Breast epithelium (tissue), 4 donors: ENCODE measurements at regions not wholly inside any gene's neighbourhood (a gene's known extent, or its start where the extent isn't known, plus 50 kb on each side); places are given as distances from the start of the nearest gene placed in this dataset.

ENCODE experiments used
- DNase-seq, 2 donors: peaks; one replicate each; pipeline ENCODE4 v3.0.0-alpha.2; 2019; ENCODE audit warnings: low spot score in 2 of 2
- H3K27ac ChIP-seq, 2 donors: fragments of 200-600 bp; sonication (generic) in 1 of 2; one replicate each; pipeline ENCODE4 v1.5.1; 2016 to 2019; ENCODE audit warnings: mild to moderate bottlenecking in 1 of 2
- H3K27me3 ChIP-seq, 2 donors: fragments of 200-600 bp; sonication (generic) in 1 of 2; one replicate each; pipeline versions ENCODE4 v1.5.1 to v1.6.0; 2017 to 2019; ENCODE audit warnings: control low read depth in 1 of 2, mild to moderate bottlenecking in 1 of 2
- H3K36me3 ChIP-seq: fragments of 200-600 bp; one replicate; pipeline ENCODE4 v1.5.1; 2019
- H3K4me1 ChIP-seq, 2 donors: fragments of 200-600 bp; sonication (generic); one replicate each; pipeline ENCODE4 v1.5.1; 2016 to 2019; ENCODE audit warnings: control low read depth in 1 of 2
- H3K4me3 ChIP-seq, 3 donors: fragments of 200-600 bp; sonication (generic); 1 replicate in 2 of 3; 2 replicates in 1 of 3; pipeline ENCODE4 v1.5.1; 2016 to 2019; ENCODE audit warnings: mild to moderate bottlenecking in 3 of 3, moderate library complexity in 2 of 3
- H3K9me3 ChIP-seq, 2 donors: fragments of 200-600 bp; sonication (generic) in 1 of 2; one replicate each; pipeline ENCODE4 v1.5.1; 2016 to 2019; ENCODE audit warnings: control low read depth in 1 of 2
- CTCF ChIP-seq, 3 donors: fragments of 450-650 bp; IDR thresholded peaks; one replicate each; pipeline ENCODE4 v1.5.1; 2016 to 2017; ENCODE audit warnings: antibody characterized with exemption in 3 of 3, mild to moderate bottlenecking in 3 of 3, moderate library complexity in 3 of 3
- POLR2A ChIP-seq: fragments of 450-650 bp; IDR thresholded peaks from one replicate; pipeline ENCODE4 v1.6.1; 2016; ENCODE audit warnings: antibody characterized with exemption, mild to moderate bottlenecking, moderate library complexity
- POLR2AphosphoS5 ChIP-seq, 3 donors: sonication (generic); formaldehyde crosslinking; IDR thresholded peaks; one replicate each; pipeline ENCODE4 v1.6.1; 2017; ENCODE audit warnings: antibody characterized with exemption in 3 of 3
- intact Hi-C: fragments of 100-400 bp; cut with DNase I; formaldehyde crosslinking; loops from one replicate; pipeline ENCODE4 v1.15.1; 2023; ENCODE audit warnings: low total_unique reads

- DNase-seq, result no peak
- Histone ChIP-seq H3K27ac (no peak overlapping the region), H3K27me3 (no peaks in the 10 kb centered on the region), H3K36me3 (no peaks in the 10 kb centered on the region), H3K9me3 (no peaks in the 10 kb centered on the region), H3K4me1 (no peaks in the 10 kb centered on the region), H3K4me3 (no peak overlapping the region)
- intact Hi-C loops, result no loop called here
- TF ChIP-seq POLR2A (no peak), CTCF (IDR thresholded peaks at IDR 0.05) (no peak), POLR2AphosphoS5 (IDR thresholded peaks at IDR 0.05) (no peak)
These were observed 56.1 kb downstream of the BTG1 start for GRCh38 chr12:92089559-92089958.

DNA sequence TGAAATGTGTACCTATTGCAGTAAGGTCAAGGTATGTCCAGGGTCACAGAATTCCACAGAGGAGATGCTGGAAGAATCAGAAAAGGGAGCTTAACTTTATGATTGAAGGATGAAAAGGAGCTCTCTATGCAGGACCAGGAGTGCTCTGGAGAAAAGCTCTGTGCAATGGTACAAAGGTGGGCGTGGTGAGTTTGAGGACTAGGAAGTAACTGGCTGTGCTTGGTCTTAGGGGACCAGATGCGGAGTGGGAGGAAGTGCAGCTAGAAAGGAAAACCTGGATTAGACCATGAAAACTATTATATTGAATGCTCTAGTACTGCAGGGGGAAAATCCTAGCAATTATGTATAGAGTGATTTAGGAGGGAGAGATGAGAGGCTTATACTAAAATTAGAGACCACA is 56.8 kb downstream of the BTG1 start:
- Histone ChIP-seq H3K9me3 (no peaks in the 10 kb centered on the region), H3K27ac (no peak overlapping the region), H3K27me3 (no peaks in the 10 kb centered on the region), H3K4me3 (no peak overlapping the region), H3K36me3 (no peaks in the 10 kb centered on the region), H3K4me1 (no peaks in the 10 kb centered on the region)
- DNase-seq, result no peak
- intact Hi-C loops, result no loop called here
- TF ChIP-seq POLR2A, result no peak
- no peak for TF ChIP-seq POLR2AphosphoS5 (IDR thresholded peaks at IDR 0.05)
- no peak for TF ChIP-seq CTCF (IDR thresholded peaks at IDR 0.05)

DNA sequence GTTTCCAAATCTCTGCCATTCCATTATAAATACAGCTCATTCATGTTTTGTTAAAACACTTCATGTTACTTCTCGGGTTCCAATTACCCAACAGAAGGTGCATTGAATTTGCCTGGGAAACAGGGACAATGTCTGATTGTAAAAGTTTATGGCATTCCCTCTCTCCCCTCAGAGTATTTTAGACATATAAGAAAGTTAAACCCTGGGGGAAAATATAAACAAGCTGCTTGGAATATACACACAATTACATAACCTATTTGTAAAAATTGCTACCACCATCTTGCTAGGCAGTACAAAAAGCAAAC is 60.0 kb downstream of the BTG1 start:
- Histone ChIP-seq H3K4me3 (no peak overlapping the region), H3K36me3 (no peaks in the 10 kb centered on the region), H3K27ac (no peak overlapping the region), H3K9me3 (no peaks in the 10 kb centered on the region), H3K4me1 (no peaks in the 10 kb centered on the region), H3K27me3 (no peaks in the 10 kb centered on the region)
- no peak for DNase-seq
- TF ChIP-seq POLR2A (no peak), POLR2AphosphoS5 (IDR thresholded peaks at IDR 0.05) (no peak), CTCF (IDR thresholded peaks at IDR 0.05) (no peak)
- intact Hi-C loops, result no loop called here

- DNase-seq, result no peak
These were observed 60.5 kb downstream of the BTG1 start for GRCh38 chr12:92085040-92085735.

GRCh38 chr12:92080911-92081285 is 64.7 kb downstream of the BTG1 start:
- DNase-seq, result no peak
- H3K36me3 ChIP-seq, result no peaks in the 10 kb centered on the region
- intact Hi-C loops, result no loop called here
- peak overlapping the region; percentile 39 to 67 for H3K27ac ChIP-seq
- H3K9me3 ChIP-seq, result no peaks in the 10 kb centered on the region
- no peaks in the 10 kb centered on the region for H3K27me3 ChIP-seq
- no peak overlapping the region for H3K4me3 ChIP-seq
- TF ChIP-seq POLR2AphosphoS5 (IDR thresholded peaks at IDR 0.05) (no peak), CTCF (IDR thresholded peaks at IDR 0.05) (no peak), POLR2A (no peak)
- H3K4me1 ChIP-seq, result no peaks in the 10 kb centered on the region

More at GRCh38 chr12:92085040-92085735, 60.5 kb downstream of the BTG1 start:
- H3K4me1 ChIP-seq, result no peaks in the 10 kb centered on the region
- intact Hi-C loops, result no loop called here
- no peaks in the 10 kb centered on the region for H3K36me3 ChIP-seq
- H3K9me3 ChIP-seq, result no peaks in the 10 kb centered on the region
- H3K27me3 ChIP-seq, result no peaks in the 10 kb centered on the region
- no peak for TF ChIP-seq CTCF (IDR thresholded peaks at IDR 0.05)
- no peak for TF ChIP-seq POLR2AphosphoS5 (IDR thresholded peaks at IDR 0.05)
- no peak for TF ChIP-seq POLR2A
- no peak overlapping the region for H3K27ac ChIP-seq
- H3K4me3 ChIP-seq, result no peak overlapping the region
